ENCODE measurements at regions not wholly inside any gene's neighbourhood (a gene's known extent, or its start where the extent isn't known, plus 50 kb on each side); places are given as distances from the start of the nearest gene placed in this dataset.

GRCh38 chr2:240350006-240350355, 85.5 kb upstream of the GPC1 start:
- TF ChIP-seq POLR2AphosphoS5 (IDR thresholded peaks at IDR 0.05; ENCODE audit: low read depth, low read length) = no peak
- no peak for TF ChIP-seq TAF1 (IDR thresholded peaks at IDR 0.05; ENCODE audit: low read depth, low read length)
- no peak for TF ChIP-seq POLR2A (IDR thresholded peaks at IDR 0.05; ENCODE audit: low read depth, low read length)
